Thymus (tissue), 11 donors: ENCODE measurements at regions not wholly inside any gene's neighbourhood (a gene's known extent, or its start where the extent isn't known, plus 50 kb on each side); places are given as distances from the start of the nearest gene placed in this dataset.

Experiments used
- DNase-seq, 9 donors: peaks; one replicate each; pipeline ENCODE4 v3.0.0-alpha.2; 2013; ENCODE audit warnings: low spot score in 9 of 9, low read depth in 6 of 9, missing footprints in 1 of 9
- H3K27ac ChIP-seq, 2 donors: one replicate each; pipeline ENCODE4 v1.5.1; 2013; ENCODE audit warnings: control low read depth in 1 of 2, low read depth in 1 of 2, low read length in 1 of 2, mild to moderate bottlenecking in 1 of 2, moderate library complexity in 1 of 2
- H3K27me3 ChIP-seq, 2 donors: one replicate each; pipeline ENCODE4 v1.5.1; 2013; ENCODE audit warnings: low read length in 1 of 2; ENCODE audit not compliant: control insufficient read depth in 2 of 2, insufficient read depth in 1 of 2
- H3K36me3 ChIP-seq, 2 donors: one replicate each; pipeline ENCODE4 v1.5.1; 2013; ENCODE audit warnings: low read length in 1 of 2, mild to moderate bottlenecking in 1 of 2, moderate library complexity in 1 of 2; ENCODE audit not compliant: control insufficient read depth in 2 of 2, insufficient read depth in 2 of 2
- H3K4me1 ChIP-seq, 2 donors: one replicate each; pipeline ENCODE4 v1.5.1; 2013; ENCODE audit warnings: low read length in 2 of 2; ENCODE audit not compliant: control insufficient read depth in 2 of 2, insufficient read depth in 2 of 2
- H3K4me3 ChIP-seq, 2 donors: one replicate each; pipeline ENCODE4 v1.5.1; 2013; ENCODE audit warnings: low read length in 2 of 2, control low read depth in 1 of 2, mild to moderate bottlenecking in 1 of 2
- H3K9me3 ChIP-seq, 2 donors: one replicate each; pipeline ENCODE4 v1.5.1; 2013; ENCODE audit warnings: low read length in 1 of 2, mild to moderate bottlenecking in 1 of 2; ENCODE audit not compliant: control insufficient read depth in 2 of 2, insufficient read depth in 1 of 2
- WGBS: extraction: QIAGEN DNeasy Blood & Tissue Kit; methylation state at CpG from one replicate; pipeline ENCODE4 v1.1.7; 2013; 5-methylcytosine and 5-hydroxymethylcytosine counted together
- donor health status: healthy.

- DNase-seq, result no peak
- 83% methylated on average over 9 of the region's 9 CpGs for WGBS
- Histone ChIP-seq H3K4me3 (no peak overlapping the region), H3K27ac (no peak overlapping the region), H3K9me3 (peaks cover 0 to 10% of the 10 kb centered on the region in 2 donors), H3K36me3 (no peaks in the 10 kb centered on the region), H3K4me1 (no peaks in the 10 kb centered on the region), H3K27me3 (no peaks in the 10 kb centered on the region)
These were observed 183.3 kb upstream of the ADGRL2 start for GRCh38 chr1:81617308-81617967.

- 89% methylated on average over 3 of the region's 3 CpGs for WGBS
- H3K9me3 ChIP-seq, result peaks cover 0 to 10% of the 10 kb centered on the region in 2 donors
- no peaks in the 10 kb centered on the region for H3K27me3 ChIP-seq
- DNase-seq, result no peak
- no peaks in the 10 kb centered on the region for H3K4me1 ChIP-seq
- H3K4me3 ChIP-seq, result no peak overlapping the region
- H3K27ac ChIP-seq, result no peak overlapping the region
- no peaks in the 10 kb centered on the region for H3K36me3 ChIP-seq
These were observed 186.9 kb upstream of the ADGRL2 start for GRCh38 chr1:81613803-81614202.

- WGBS, result 57% methylated on average over 3 of the region's 3 CpGs
- no peak for DNase-seq
- Histone ChIP-seq H3K4me3 (no peak overlapping the region), H3K4me1 (no peaks in the 10 kb centered on the region), H3K27ac (no peak overlapping the region), H3K27me3 (no peaks in the 10 kb centered on the region), H3K36me3 (no peaks in the 10 kb centered on the region), H3K9me3 (no peaks in the 10 kb centered on the region)
These were observed 192.8 kb upstream of the ADGRL2 start for GRCh38 chr1:81607924-81608323.

GRCh38 chr1:81607086-81607485 is 193.6 kb upstream of the ADGRL2 start:
- H3K27ac ChIP-seq, result no peak overlapping the region
- no peaks in the 10 kb centered on the region for H3K36me3 ChIP-seq
- no peaks in the 10 kb centered on the region for H3K4me1 ChIP-seq
- no peak for DNase-seq
- 94% methylated on average over 3 of the region's 3 CpGs for WGBS
- H3K9me3 ChIP-seq, result no peaks in the 10 kb centered on the region
- no peaks in the 10 kb centered on the region for H3K27me3 ChIP-seq
- no peak overlapping the region for H3K4me3 ChIP-seq

GRCh38 chr1:81606656-81607055 is 194.1 kb upstream of the ADGRL2 start:
- Histone ChIP-seq H3K9me3 (no peaks in the 10 kb centered on the region), H3K4me1 (no peaks in the 10 kb centered on the region), H3K27ac (no peak overlapping the region), H3K27me3 (no peaks in the 10 kb centered on the region), H3K36me3 (no peaks in the 10 kb centered on the region), H3K4me3 (no peak overlapping the region)
- no peak for DNase-seq
- 87% methylated on average over 5 of the region's 5 CpGs for WGBS

GRCh38 chr1:81605023-81605422 is 195.7 kb upstream of the ADGRL2 start:
- H3K9me3 ChIP-seq, result no peaks in the 10 kb centered on the region
- H3K36me3 ChIP-seq, result no peaks in the 10 kb centered on the region
- no peak overlapping the region for H3K4me3 ChIP-seq
- H3K27ac ChIP-seq, result no peak overlapping the region
- no peaks in the 10 kb centered on the region for H3K4me1 ChIP-seq
- H3K27me3 ChIP-seq, result no peaks in the 10 kb centered on the region
- no peak for DNase-seq

GRCh38 chr1:81600878-81601622 is 199.7 kb upstream of the ADGRL2 start:
- H3K27ac ChIP-seq, result no peak overlapping the region
- no peaks in the 10 kb centered on the region for H3K9me3 ChIP-seq
- 97% methylated on average over 3 of the region's 3 CpGs for WGBS

GRCh38 chr1:81600363-81600762 is 200.4 kb upstream of the ADGRL2 start:
- 98% methylated on average over 1 of the region's 1 CpG for WGBS
- H3K27me3 ChIP-seq, result no peaks in the 10 kb centered on the region

More at GRCh38 chr1:81600878-81601622, 199.7 kb upstream of the ADGRL2 start:
- no peak for DNase-seq
- H3K4me3 ChIP-seq, result no peak overlapping the region
- H3K4me1 ChIP-seq, result no peaks in the 10 kb centered on the region
- H3K36me3 ChIP-seq, result no peaks in the 10 kb centered on the region
- no peaks in the 10 kb centered on the region for H3K27me3 ChIP-seq

GRCh38 chr1:81598623-81599022 is 202.1 kb upstream of the ADGRL2 start:
- 89% methylated on average over 4 of the region's 4 CpGs for WGBS
- Histone ChIP-seq H3K36me3 (no peaks in the 10 kb centered on the region), H3K27ac (no peak overlapping the region), H3K4me1 (no peaks in the 10 kb centered on the region), H3K4me3 (no peak overlapping the region), H3K27me3 (no peaks in the 10 kb centered on the region), H3K9me3 (no peaks in the 10 kb centered on the region)
- no peak for DNase-seq

More at GRCh38 chr1:81600363-81600762, 200.4 kb upstream of the ADGRL2 start:
- Histone ChIP-seq H3K9me3 (no peaks in the 10 kb centered on the region), H3K27ac (no peak overlapping the region), H3K36me3 (no peaks in the 10 kb centered on the region), H3K4me1 (no peaks in the 10 kb centered on the region), H3K4me3 (no peak overlapping the region)
- DNase-seq, result no peak
